WTC11 (cell line): ENCODE measurements at regions not wholly inside any gene's neighbourhood (a gene's known extent, or its start where the extent isn't known, plus 50 kb on each side); places are given as distances from the start of the nearest gene placed in this dataset.

Experiments used
- ATAC-seq: fragments of 200-7000 bp; cut with Tn5 transposase; 2 replicates; pipeline ENCODE4 v1.10.0; 2021; ENCODE audit warnings: mild to moderate bottlenecking, moderate library complexity
- CTCF ChIA-PET: fragments of 300-600 bp; sonication (Branson Sonifier 250); formaldehyde crosslinking; loops from one replicate; lab custom pipeline; 2021; ENCODE audit warnings: antibody characterized with exemption; lab: Charles Lee
- POLR2A ChIA-PET: fragments of 350-600 bp; sonication (Branson Sonifier 250); formaldehyde crosslinking; loops from one replicate; lab custom pipeline; 2021; ENCODE audit warnings: antibody characterized with exemption; lab: Charles Lee
- DNase-seq: peaks from one replicate; pipeline ENCODE4 v3.0.0; 2021; ENCODE audit warnings: low spot score
- H3K27ac Mint-ChIP-seq: 2 replicates; pipeline ENCODE4 v1.8.0; 2021; ENCODE audit warnings: mixed read lengths
- H3K27me3 Mint-ChIP-seq: 2 replicates; pipeline ENCODE4 v1.8.0; 2021; ENCODE audit warnings: low read depth, mild to moderate bottlenecking, moderate library complexity, mixed read lengths
- H3K36me3 Mint-ChIP-seq: 2 replicates; pipeline ENCODE4 v1.8.0; 2021; ENCODE audit warnings: mixed read lengths
- H3K4me1 Mint-ChIP-seq: 2 replicates; pipeline ENCODE4 v1.8.0; 2022; ENCODE audit warnings: mixed read lengths
- H3K4me3 Mint-ChIP-seq: 2 replicates; pipeline ENCODE4 v1.8.0; 2021; ENCODE audit warnings: mild to moderate bottlenecking, moderate library complexity, mixed read lengths
- H3K9me3 Mint-ChIP-seq: 2 replicates; pipeline ENCODE4 v1.8.0; 2021; ENCODE audit warnings: mixed read lengths
- CBFB ChIP-seq: sonication (generic); formaldehyde crosslinking; IDR thresholded peaks from 2 replicates; pipeline ENCODE4 v1.8.1; 2022; ENCODE audit warnings: mild to moderate bottlenecking, low read depth, missing genetic modification reagents
- EMX1 ChIP-seq: fragments of 250-450 bp; sonication (Bioruptor Pico); IDR thresholded peaks from 2 replicates; pipeline ENCODE4 v1.8.0; 2021; ENCODE audit warnings: mild to moderate bottlenecking
- ETV6 ChIP-seq: sonication (generic); formaldehyde crosslinking; IDR thresholded peaks from 2 replicates; pipeline ENCODE4 v1.8.1; 2022; ENCODE audit warnings: mild to moderate bottlenecking, missing genetic modification reagents
- FOXK1 ChIP-seq: sonication (generic); formaldehyde crosslinking; IDR thresholded peaks from 2 replicates; pipeline ENCODE4 v1.8.0; 2022; ENCODE audit warnings: mild to moderate bottlenecking, moderate library complexity, missing genetic modification reagents
- GABPB1 ChIP-seq: sonication (generic); formaldehyde crosslinking; IDR thresholded peaks from 2 replicates; pipeline ENCODE4 v1.8.1; 2023; ENCODE audit warnings: mild to moderate bottlenecking, missing genetic modification reagents
- NR2C2 ChIP-seq: sonication (generic); formaldehyde crosslinking; IDR thresholded peaks from 2 replicates; pipeline ENCODE4 v1.8.0; 2022; ENCODE audit warnings: mild to moderate bottlenecking, missing genetic modification reagents
- SP1 ChIP-seq: sonication (generic); formaldehyde crosslinking; conservative IDR thresholded peaks from 2 replicates; pipeline ENCODE4 v1.8.1; 2022; ENCODE audit warnings: missing genetic modification reagents
- TEAD1 ChIP-seq: sonication (generic); formaldehyde crosslinking; IDR thresholded peaks from 2 replicates; pipeline ENCODE4 v1.8.0; 2022; ENCODE audit warnings: mild to moderate bottlenecking, missing genetic modification reagents
- ZBTB21 ChIP-seq: sonication (generic); formaldehyde crosslinking; IDR thresholded peaks from 2 replicates; pipeline ENCODE4 v1.8.1; 2023; ENCODE audit warnings: mild to moderate bottlenecking, missing genetic modification reagents, borderline replicate concordance
- ZNF396 ChIP-seq: fragments of 250-450 bp; sonication (Bioruptor Pico); IDR thresholded peaks from 2 replicates; pipeline ENCODE4 v1.8.0; 2021; ENCODE audit warnings: mild to moderate bottlenecking, moderate library complexity, borderline replicate concordance
- ZNF423 ChIP-seq: fragments of 250-450 bp; sonication (Bioruptor Pico); IDR thresholded peaks from 2 replicates; pipeline ENCODE4 v2.1.2; 2022; ENCODE audit warnings: mild to moderate bottlenecking, moderate library complexity
- TF ChIP-seq, protein P1 (sequence below): sonication (generic); formaldehyde crosslinking; IDR thresholded peaks from 2 replicates; pipeline ENCODE4 v1.8.1; 2023; ENCODE audit warnings: mild to moderate bottlenecking, moderate library complexity, missing genetic modification reagents
- TF ChIP-seq, protein P2 (sequence below): fragments of 250-450 bp; sonication (Bioruptor Pico); conservative IDR thresholded peaks from 2 replicates; pipeline ENCODE4 v1.9.0; 2021; ENCODE audit warnings: mild to moderate bottlenecking
- TF ChIP-seq, protein P3 (sequence below): sonication (generic); formaldehyde crosslinking; IDR thresholded peaks from 2 replicates; pipeline ENCODE4 v1.8.1; 2022; ENCODE audit warnings: low read depth, mild to moderate bottlenecking, moderate library complexity, missing genetic modification reagents, borderline replicate concordance
- TF ChIP-seq, protein P4 (sequence below): sonication (generic); formaldehyde crosslinking; IDR thresholded peaks from 2 replicates; pipeline ENCODE4 v1.8.1; 2022; ENCODE audit warnings: low read depth, missing genetic modification reagents, borderline replicate concordance
- TF ChIP-seq, protein P5 (sequence below): sonication (generic); formaldehyde crosslinking; IDR thresholded peaks from 2 replicates; pipeline ENCODE4 v1.8.0; 2022; ENCODE audit warnings: mild to moderate bottlenecking, missing genetic modification reagents
- TF ChIP-seq, protein P6 (sequence below): fragments of 250-450 bp; sonication (Bioruptor Pico); IDR thresholded peaks from 2 replicates; pipeline ENCODE4 v1.9.0; 2021; ENCODE audit warnings: mild to moderate bottlenecking
- TF ChIP-seq, protein P7 (sequence below): sonication (generic); formaldehyde crosslinking; IDR thresholded peaks from 2 replicates; pipeline ENCODE4 v1.8.0; 2023; ENCODE audit warnings: missing genetic modification reagents, mild to moderate bottlenecking, borderline replicate concordance
- TF ChIP-seq, protein P8 (sequence below): fragments of 250-450 bp; sonication (Bioruptor Pico); IDR thresholded peaks from 2 replicates; pipeline ENCODE4 v1.9.0; 2021; ENCODE audit warnings: mild to moderate bottlenecking, borderline replicate concordance

DNA sequence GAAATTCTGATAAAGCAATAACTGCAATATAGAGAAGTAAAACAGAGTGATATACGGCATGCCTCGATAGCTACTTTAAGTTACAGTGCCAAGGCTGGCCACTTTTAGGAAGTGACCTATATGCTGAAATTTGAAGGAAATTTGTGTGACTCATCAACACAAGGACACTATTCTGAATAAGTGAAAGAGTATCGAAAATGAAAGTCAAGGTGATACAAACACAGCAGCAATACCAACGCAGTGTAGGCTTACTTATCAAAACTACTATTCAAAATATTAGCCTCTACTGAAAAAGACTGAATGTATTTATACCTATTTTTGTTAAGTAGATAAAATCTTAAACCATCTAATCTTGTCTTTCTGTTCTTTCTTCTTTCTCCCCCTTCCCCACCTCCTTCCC is 459.9 kb upstream of the GNPDA2 start:
- Mint-ChIP-seq H3K4me1 (no peaks in the 10 kb centered on the region), H3K4me3 (no peak overlapping the region), H3K27me3 (no peaks in the 10 kb centered on the region), H3K27ac (no peak overlapping the region), H3K9me3 (no peaks in the 10 kb centered on the region), H3K36me3 (no peaks in the 10 kb centered on the region)
- ATAC-seq = no peak
- ChIA-PET POLR2A (no interaction called here), CTCF (no interaction called here)
- TF ChIP-seq, protein P1, sequence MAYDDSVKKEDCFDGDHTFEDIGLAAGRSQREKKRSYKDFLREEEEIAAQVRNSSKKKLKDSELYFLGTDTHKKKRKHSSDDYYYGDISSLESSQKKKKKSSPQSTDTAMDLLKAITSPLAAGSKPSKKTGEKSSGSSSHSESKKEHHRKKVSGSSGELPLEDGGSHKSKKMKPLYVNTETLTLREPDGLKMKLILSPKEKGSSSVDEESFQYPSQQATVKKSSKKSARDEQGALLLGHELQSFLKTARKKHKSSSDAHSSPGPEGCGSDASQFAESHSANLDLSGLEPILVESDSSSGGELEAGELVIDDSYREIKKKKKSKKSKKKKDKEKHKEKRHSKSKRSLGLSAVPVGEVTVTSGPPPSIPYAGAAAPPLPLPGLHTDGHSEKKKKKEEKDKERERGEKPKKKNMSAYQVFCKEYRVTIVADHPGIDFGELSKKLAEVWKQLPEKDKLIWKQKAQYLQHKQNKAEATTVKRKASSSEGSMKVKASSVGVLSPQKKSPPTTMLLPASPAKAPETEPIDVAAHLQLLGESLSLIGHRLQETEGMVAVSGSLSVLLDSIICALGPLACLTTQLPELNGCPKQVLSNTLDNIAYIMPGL (CRISPR knock-in tag) = no peak
- TF ChIP-seq EMX1 (CRISPR knock-in tag) = no peak
- TF ChIP-seq, protein P2, sequence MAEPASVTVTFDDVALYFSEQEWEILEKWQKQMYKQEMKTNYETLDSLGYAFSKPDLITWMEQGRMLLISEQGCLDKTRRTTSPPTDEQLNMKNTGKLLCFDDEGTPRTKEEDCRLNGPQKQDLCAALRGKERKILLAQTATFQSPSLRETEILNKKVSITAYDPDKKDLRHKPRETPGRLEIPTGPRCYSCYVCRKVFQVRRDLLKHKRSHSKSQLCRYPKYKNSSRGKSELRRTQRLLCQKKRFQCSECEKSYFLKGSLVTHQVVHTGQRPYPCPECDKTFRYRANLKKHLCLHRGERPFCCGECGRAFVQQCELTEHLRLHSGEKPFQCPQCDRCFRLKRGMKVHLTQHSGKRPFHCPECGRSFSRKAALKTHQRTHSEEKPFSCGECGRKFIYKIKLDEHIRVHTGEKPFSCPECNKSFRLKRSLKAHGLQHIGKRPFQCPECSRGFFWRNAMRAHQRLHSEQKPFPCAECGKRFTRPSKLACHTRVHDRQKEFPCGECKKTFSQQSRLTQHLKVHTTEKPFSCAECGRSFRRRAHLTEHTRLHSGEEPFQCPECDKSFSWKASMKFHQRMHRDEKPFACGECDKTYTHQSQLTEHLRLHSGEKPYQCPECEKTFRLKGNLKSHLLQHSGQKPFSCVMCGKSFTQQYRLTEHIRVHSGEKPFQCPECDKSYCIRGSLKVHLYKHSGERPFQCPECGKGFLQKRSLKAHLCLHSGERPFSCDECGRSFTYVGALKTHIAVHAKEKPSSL (CRISPR knock-in tag) = no peak
- no peak for TF ChIP-seq SP1 (CRISPR knock-in tag)
- TF ChIP-seq, protein P3, sequence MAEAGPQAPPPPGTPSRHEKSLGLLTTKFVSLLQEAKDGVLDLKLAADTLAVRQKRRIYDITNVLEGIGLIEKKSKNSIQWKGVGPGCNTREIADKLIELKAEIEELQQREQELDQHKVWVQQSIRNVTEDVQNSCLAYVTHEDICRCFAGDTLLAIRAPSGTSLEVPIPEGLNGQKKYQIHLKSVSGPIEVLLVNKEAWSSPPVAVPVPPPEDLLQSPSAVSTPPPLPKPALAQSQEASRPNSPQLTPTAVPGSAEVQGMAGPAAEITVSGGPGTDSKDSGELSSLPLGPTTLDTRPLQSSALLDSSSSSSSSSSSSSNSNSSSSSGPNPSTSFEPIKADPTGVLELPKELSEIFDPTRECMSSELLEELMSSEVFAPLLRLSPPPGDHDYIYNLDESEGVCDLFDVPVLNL (CRISPR knock-in tag) = no peak
- TF ChIP-seq, protein P4, sequence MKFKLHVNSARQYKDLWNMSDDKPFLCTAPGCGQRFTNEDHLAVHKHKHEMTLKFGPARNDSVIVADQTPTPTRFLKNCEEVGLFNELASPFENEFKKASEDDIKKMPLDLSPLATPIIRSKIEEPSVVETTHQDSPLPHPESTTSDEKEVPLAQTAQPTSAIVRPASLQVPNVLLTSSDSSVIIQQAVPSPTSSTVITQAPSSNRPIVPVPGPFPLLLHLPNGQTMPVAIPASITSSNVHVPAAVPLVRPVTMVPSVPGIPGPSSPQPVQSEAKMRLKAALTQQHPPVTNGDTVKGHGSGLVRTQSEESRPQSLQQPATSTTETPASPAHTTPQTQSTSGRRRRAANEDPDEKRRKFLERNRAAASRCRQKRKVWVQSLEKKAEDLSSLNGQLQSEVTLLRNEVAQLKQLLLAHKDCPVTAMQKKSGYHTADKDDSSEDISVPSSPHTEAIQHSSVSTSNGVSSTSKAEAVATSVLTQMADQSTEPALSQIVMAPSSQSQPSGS (CRISPR knock-in tag) = no peak
- no peak for TF ChIP-seq ZBTB21 (CRISPR knock-in tag)
- TF ChIP-seq, protein P5, sequence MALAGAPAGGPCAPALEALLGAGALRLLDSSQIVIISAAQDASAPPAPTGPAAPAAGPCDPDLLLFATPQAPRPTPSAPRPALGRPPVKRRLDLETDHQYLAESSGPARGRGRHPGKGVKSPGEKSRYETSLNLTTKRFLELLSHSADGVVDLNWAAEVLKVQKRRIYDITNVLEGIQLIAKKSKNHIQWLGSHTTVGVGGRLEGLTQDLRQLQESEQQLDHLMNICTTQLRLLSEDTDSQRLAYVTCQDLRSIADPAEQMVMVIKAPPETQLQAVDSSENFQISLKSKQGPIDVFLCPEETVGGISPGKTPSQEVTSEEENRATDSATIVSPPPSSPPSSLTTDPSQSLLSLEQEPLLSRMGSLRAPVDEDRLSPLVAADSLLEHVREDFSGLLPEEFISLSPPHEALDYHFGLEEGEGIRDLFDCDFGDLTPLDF (CRISPR knock-in tag) = no peak
- TF ChIP-seq NR2C2 (CRISPR knock-in tag) = no peak
- no peak for TF ChIP-seq ETV6
- TF ChIP-seq ZNF423 (CRISPR knock-in tag) = no peak
- no peak for TF ChIP-seq GABPB1
- TF ChIP-seq, protein P6, sequence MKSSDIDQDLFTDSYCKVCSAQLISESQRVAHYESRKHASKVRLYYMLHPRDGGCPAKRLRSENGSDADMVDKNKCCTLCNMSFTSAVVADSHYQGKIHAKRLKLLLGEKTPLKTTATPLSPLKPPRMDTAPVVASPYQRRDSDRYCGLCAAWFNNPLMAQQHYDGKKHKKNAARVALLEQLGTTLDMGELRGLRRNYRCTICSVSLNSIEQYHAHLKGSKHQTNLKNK = no peak
- no peak for TF ChIP-seq FOXK1 (CRISPR knock-in tag)
- TF ChIP-seq, protein P7, sequence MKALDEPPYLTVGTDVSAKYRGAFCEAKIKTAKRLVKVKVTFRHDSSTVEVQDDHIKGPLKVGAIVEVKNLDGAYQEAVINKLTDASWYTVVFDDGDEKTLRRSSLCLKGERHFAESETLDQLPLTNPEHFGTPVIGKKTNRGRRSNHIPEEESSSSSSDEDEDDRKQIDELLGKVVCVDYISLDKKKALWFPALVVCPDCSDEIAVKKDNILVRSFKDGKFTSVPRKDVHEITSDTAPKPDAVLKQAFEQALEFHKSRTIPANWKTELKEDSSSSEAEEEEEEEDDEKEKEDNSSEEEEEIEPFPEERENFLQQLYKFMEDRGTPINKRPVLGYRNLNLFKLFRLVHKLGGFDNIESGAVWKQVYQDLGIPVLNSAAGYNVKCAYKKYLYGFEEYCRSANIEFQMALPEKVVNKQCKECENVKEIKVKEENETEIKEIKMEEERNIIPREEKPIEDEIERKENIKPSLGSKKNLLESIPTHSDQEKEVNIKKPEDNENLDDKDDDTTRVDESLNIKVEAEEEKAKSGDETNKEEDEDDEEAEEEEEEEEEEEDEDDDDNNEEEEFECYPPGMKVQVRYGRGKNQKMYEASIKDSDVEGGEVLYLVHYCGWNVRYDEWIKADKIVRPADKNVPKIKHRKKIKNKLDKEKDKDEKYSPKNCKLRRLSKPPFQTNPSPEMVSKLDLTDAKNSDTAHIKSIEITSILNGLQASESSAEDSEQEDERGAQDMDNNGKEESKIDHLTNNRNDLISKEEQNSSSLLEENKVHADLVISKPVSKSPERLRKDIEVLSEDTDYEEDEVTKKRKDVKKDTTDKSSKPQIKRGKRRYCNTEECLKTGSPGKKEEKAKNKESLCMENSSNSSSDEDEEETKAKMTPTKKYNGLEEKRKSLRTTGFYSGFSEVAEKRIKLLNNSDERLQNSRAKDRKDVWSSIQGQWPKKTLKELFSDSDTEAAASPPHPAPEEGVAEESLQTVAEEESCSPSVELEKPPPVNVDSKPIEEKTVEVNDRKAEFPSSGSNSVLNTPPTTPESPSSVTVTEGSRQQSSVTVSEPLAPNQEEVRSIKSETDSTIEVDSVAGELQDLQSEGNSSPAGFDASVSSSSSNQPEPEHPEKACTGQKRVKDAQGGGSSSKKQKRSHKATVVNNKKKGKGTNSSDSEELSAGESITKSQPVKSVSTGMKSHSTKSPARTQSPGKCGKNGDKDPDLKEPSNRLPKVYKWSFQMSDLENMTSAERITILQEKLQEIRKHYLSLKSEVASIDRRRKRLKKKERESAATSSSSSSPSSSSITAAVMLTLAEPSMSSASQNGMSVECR = no peak
- TF ChIP-seq ZNF396 (CRISPR knock-in tag) = no peak
- no peak for TF ChIP-seq TEAD1 (CRISPR knock-in tag)
- TF ChIP-seq, protein P8, sequence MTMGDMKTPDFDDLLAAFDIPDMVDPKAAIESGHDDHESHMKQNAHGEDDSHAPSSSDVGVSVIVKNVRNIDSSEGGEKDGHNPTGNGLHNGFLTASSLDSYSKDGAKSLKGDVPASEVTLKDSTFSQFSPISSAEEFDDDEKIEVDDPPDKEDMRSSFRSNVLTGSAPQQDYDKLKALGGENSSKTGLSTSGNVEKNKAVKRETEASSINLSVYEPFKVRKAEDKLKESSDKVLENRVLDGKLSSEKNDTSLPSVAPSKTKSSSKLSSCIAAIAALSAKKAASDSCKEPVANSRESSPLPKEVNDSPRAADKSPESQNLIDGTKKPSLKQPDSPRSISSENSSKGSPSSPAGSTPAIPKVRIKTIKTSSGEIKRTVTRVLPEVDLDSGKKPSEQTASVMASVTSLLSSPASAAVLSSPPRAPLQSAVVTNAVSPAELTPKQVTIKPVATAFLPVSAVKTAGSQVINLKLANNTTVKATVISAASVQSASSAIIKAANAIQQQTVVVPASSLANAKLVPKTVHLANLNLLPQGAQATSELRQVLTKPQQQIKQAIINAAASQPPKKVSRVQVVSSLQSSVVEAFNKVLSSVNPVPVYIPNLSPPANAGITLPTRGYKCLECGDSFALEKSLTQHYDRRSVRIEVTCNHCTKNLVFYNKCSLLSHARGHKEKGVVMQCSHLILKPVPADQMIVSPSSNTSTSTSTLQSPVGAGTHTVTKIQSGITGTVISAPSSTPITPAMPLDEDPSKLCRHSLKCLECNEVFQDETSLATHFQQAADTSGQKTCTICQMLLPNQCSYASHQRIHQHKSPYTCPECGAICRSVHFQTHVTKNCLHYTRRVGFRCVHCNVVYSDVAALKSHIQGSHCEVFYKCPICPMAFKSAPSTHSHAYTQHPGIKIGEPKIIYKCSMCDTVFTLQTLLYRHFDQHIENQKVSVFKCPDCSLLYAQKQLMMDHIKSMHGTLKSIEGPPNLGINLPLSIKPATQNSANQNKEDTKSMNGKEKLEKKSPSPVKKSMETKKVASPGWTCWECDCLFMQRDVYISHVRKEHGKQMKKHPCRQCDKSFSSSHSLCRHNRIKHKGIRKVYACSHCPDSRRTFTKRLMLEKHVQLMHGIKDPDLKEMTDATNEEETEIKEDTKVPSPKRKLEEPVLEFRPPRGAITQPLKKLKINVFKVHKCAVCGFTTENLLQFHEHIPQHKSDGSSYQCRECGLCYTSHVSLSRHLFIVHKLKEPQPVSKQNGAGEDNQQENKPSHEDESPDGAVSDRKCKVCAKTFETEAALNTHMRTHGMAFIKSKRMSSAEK = no peak
- TF ChIP-seq CBFB = no peak
- DNase-seq = no peak
